SK-N-SH (cell line): ENCODE measurements at regions not wholly inside any gene's neighbourhood (a gene's known extent, or its start where the extent isn't known, plus 50 kb on each side); places are given as distances from the start of the nearest gene placed in this dataset.
A peak's percentile ranks its signal among the peaks of the same experiment; 100 is the strongest.

Experiments used
- CTCF ChIA-PET: fragments of 300-600, 350-600 bp; formaldehyde crosslinking; extraction: SDS; loops from one replicate; lab custom pipeline; 2021; lab: Yijun Ruan, JAX
- POLR2A ChIA-PET: fragments of 350-600 bp; sonication (Branson Sonifier 250); formaldehyde crosslinking; extraction: SDS; loops from one replicate; lab custom pipeline; 2020; ENCODE audit warnings: antibody characterized with exemption, inconsistent platforms; lab: Yijun Ruan, JAX
- DNase-seq: peaks from one replicate; pipeline ENCODE4 v3.0.0; 2012
- H2AFZ ChIP-seq: fragments of 200-600 bp; sonication (generic); 2 replicates; pipeline ENCODE4 v1.8.1; 2016; ENCODE audit warnings: antibody characterized with exemption, mild to moderate bottlenecking, low read depth
- H3F3A ChIP-seq: fragments of 200-600 bp; sonication (generic); replicated peaks from 2 replicates; pipeline ENCODE3; 2016; ENCODE audit warnings: antibody characterized with exemption, mild to moderate bottlenecking; ENCODE audit not compliant: insufficient read depth
- H3K27ac ChIP-seq, 2 experiments: fragments of 200-500 bp in 1 of 2; fragments of 200-600 bp in 1 of 2; sonication (Bioruptor generic) in 1 of 2; sonication (generic), shearing (Covaris generic) in 1 of 2; 2 replicates each; pipeline versions ENCODE4 v1.5.1 to v1.6.1; 2014 to 2016; ENCODE audit warnings: low read depth in 2 of 2, inconsistent platforms in 1 of 2, low read length in 1 of 2, mild to moderate bottlenecking in 1 of 2, mixed read lengths in 1 of 2
- H3K27me3 ChIP-seq: fragments of 200-600 bp; sonication (generic), shearing (Covaris generic); 2 replicates; pipeline ENCODE4 v1.6.1; 2016; ENCODE audit warnings: mixed run types; ENCODE audit not compliant: insufficient read depth
- H3K36me3 ChIP-seq, 2 experiments: fragments of 200-500 bp in 1 of 2; fragments of 200-600 bp in 1 of 2; sonication (Bioruptor generic) in 1 of 2; sonication (generic) in 1 of 2; replicated peaks in 1 of 2; 2 replicates each; pipeline versions ENCODE3 to v1.5.1; 2014 to 2016; ENCODE audit warnings: low read length in 1 of 2, mild to moderate bottlenecking in 1 of 2; ENCODE audit not compliant: insufficient read depth in 2 of 2, control insufficient read depth in 1 of 2
- H3K4me1 ChIP-seq, 2 experiments: fragments of 200-500 bp in 1 of 2; fragments of 200-600 bp in 1 of 2; sonication (Bioruptor generic) in 1 of 2; sonication (generic), shearing (Covaris generic) in 1 of 2; 2 replicates each; pipeline versions ENCODE4 v1.5.1 to v1.6.1; 2014 to 2016; ENCODE audit warnings: low read depth in 1 of 2, low read length in 1 of 2, mixed run types in 1 of 2; ENCODE audit not compliant: insufficient read depth in 2 of 2, control insufficient read depth in 1 of 2
- H3K4me2 ChIP-seq: fragments of 200-600 bp; sonication (generic), shearing (Covaris generic); 2 replicates; pipeline ENCODE4 v1.6.1; 2017; ENCODE audit warnings: mixed run types
- H3K4me3 ChIP-seq, 2 experiments: fragments of 200-500 bp in 1 of 2; fragments of 200-600 bp in 1 of 2; sonication (Bioruptor generic) in 1 of 2; sonication (generic), shearing (Covaris generic) in 1 of 2; 2 replicates each; pipeline versions ENCODE4 v1.5.1 to v1.8.1; 2014 to 2016; ENCODE audit warnings: low read depth in 2 of 2, inconsistent platforms in 1 of 2, low read length in 1 of 2, mild to moderate bottlenecking in 1 of 2, mixed read lengths in 1 of 2, moderate library complexity in 1 of 2
- H3K79me2 ChIP-seq: fragments of 200-600 bp; sonication (generic); 2 replicates; pipeline ENCODE4 v1.8.1; 2017; ENCODE audit warnings: mild to moderate bottlenecking; ENCODE audit not compliant: insufficient read depth
- H3K9ac ChIP-seq: fragments of 200-600 bp; sonication (generic); 2 replicates; pipeline ENCODE4 v1.6.1; 2017; ENCODE audit warnings: mixed run types
- H3K9me2 ChIP-seq: fragments of 200-600 bp; sonication (generic); 2 replicates; pipeline ENCODE4 v1.6.1; 2017; ENCODE audit warnings: mixed run types
- H3K9me3 ChIP-seq: fragments of 200-600 bp; sonication (generic); 2 replicates; pipeline ENCODE4 v1.6.1; 2017; ENCODE audit warnings: mixed run types, mild to moderate bottlenecking, moderate library complexity
- H4K20me1 ChIP-seq: fragments of 200-600 bp; sonication (generic); 2 replicates; pipeline ENCODE4 v1.6.1; 2017; ENCODE audit warnings: mild to moderate bottlenecking, mixed run types; ENCODE audit not compliant: insufficient read depth
- EP300 ChIP-seq, 2 experiments: IDR thresholded peaks; 2 replicates each; pipeline versions ENCODE4 v1.4.0 to v1.6.1; 2012; ENCODE audit warnings: borderline replicate concordance in 1 of 2, low read depth in 1 of 2, low read length in 1 of 2
- FOSL2 ChIP-seq: IDR thresholded peaks from 2 replicates; pipeline ENCODE4 v1.4.0; 2012; ENCODE audit warnings: low read depth, mild to moderate bottlenecking, moderate library complexity, borderline replicate concordance
- IRF3 ChIP-seq: fragments of 150-350 bp; IDR thresholded peaks from 2 replicates; pipeline ENCODE4 v1.6.1; 2016; ENCODE audit warnings: mild to moderate bottlenecking, low read depth, low read length
- MXI1 ChIP-seq: IDR thresholded peaks from 2 replicates; pipeline ENCODE4 v1.6.1; 2012; ENCODE audit warnings: mild to moderate bottlenecking, low read depth, low read length, improper control_type of control experiment
- POLR2AphosphoS5 ChIP-seq: IDR thresholded peaks from 2 replicates; pipeline ENCODE4 v1.6.1; 2012; ENCODE audit warnings: low read depth, low read length
- RCOR1 ChIP-seq: fragments of 150-350 bp; IDR thresholded peaks from 2 replicates; pipeline ENCODE4 v1.6.1; 2017; ENCODE audit warnings: antibody characterized with exemption, low read length
- REST ChIP-seq: IDR thresholded peaks from 2 replicates; pipeline ENCODE4 v1.6.1; 2012; ENCODE audit warnings: mild to moderate bottlenecking, low read depth, low read length, moderate library complexity
- RXRA ChIP-seq: IDR thresholded peaks from 2 replicates; pipeline ENCODE4 v1.4.0; 2012; ENCODE audit warnings: low read depth, mild to moderate bottlenecking, borderline replicate concordance
- TAF1 ChIP-seq: IDR thresholded peaks from 2 replicates; pipeline ENCODE4 v1.6.1; 2012; ENCODE audit warnings: low read depth, mild to moderate bottlenecking, low read length, moderate library complexity, borderline replicate concordance
- TCF12 ChIP-seq: IDR thresholded peaks from 2 replicates; pipeline ENCODE4 v1.4.0; 2012
- WGBS: methylation state at CpG from one replicate; pipeline ENCODE4 v1.1.6; 2017; ENCODE audit warnings: low lambda C conversion rate; 5-methylcytosine and 5-hydroxymethylcytosine counted together

GRCh38 chr18:40274618-40275196 lies 1680.3 kb upstream of the PIK3C3 start:
- Histone ChIP-seq H3F3A (no peaks in the 10 kb centered on the region), H2AFZ (no peak overlapping the region), H3K9ac (no peak overlapping the region), H4K20me1 (no peaks in the 10 kb centered on the region), H3K4me2 (no peak overlapping the region), H3K36me3 (no peaks in the 10 kb centered on the region), H3K9me2 (no peaks in the 10 kb centered on the region), H3K4me3 (no peak overlapping the region), H3K27ac (no peak overlapping the region), H3K79me2 (no peaks in the 10 kb centered on the region), H3K4me1 (no peaks in the 10 kb centered on the region), H3K9me3 (no peaks in the 10 kb centered on the region), H3K27me3 (no peaks in the 10 kb centered on the region)
- no peak for DNase-seq
- POLR2A ChIA-PET = no interaction called here
- TF ChIP-seq TAF1 (no peak), MXI1 (no peak), FOSL2 (no peak), POLR2AphosphoS5 (no peak), IRF3 (no peak), EP300 (IDR thresholded peaks at IDR 0.05; ENCODE audit: borderline replicate concordance in 1 of 2, low read depth in 1 of 2, low read length in 1 of 2) (no peak), RXRA (no peak), REST (no peak), RCOR1 (no peak)
- CTCF ChIA-PET = no interaction called here

- Histone ChIP-seq H3K36me3 (no peaks in the 10 kb centered on the region), H3K4me3 (no peak overlapping the region), H3F3A (no peaks in the 10 kb centered on the region), H4K20me1 (no peaks in the 10 kb centered on the region), H3K9ac (no peak overlapping the region), H3K4me1 (no peaks in the 10 kb centered on the region), H3K27me3 (no peaks in the 10 kb centered on the region), H3K9me2 (no peaks in the 10 kb centered on the region), H3K4me2 (no peak overlapping the region), H2AFZ (no peak overlapping the region), H3K79me2 (no peaks in the 10 kb centered on the region), H3K9me3 (no peaks in the 10 kb centered on the region), H3K27ac (peak overlapping the region in 1 of 2 experiments; percentile 39; a peak in 2 of 4 replicates)
- TF ChIP-seq TCF12 (no peak), EP300 (IDR thresholded peaks at IDR 0.05; ENCODE audit: borderline replicate concordance in 1 of 2, low read depth in 1 of 2, low read length in 1 of 2) (peak in 1 of 2 experiments; percentile 38; a peak in 1 of 4 replicates)
- CTCF ChIA-PET = no interaction called here
- POLR2A ChIA-PET = no interaction called here
- 29% methylated on average over 4 of the region's 4 CpGs for WGBS
- peak; percentile 20 for DNase-seq
Measured at GRCh38 chr18:40272630-40273231, 1682.3 kb upstream of the PIK3C3 start.
